Neural crest cell (in vitro differentiated cells): ENCODE measurements at regions not wholly inside any gene's neighbourhood (a gene's known extent, or its start where the extent isn't known, plus 50 kb on each side); places are given as distances from the start of the nearest gene placed in this dataset.

Experiments used
- DNase-seq: peaks from one replicate; pipeline ENCODE4 v3.0.0; 2021; ENCODE audit warnings: low read depth, mixed read lengths, low spot score
- H3K27ac Mint-ChIP-seq: one replicate; pipeline ENCODE4 v1.8.0; 2021; ENCODE audit warnings: mild to moderate bottlenecking, mixed read lengths; ENCODE audit not compliant: unreplicated experiment
- H3K27me3 Mint-ChIP-seq: 2 replicates; pipeline ENCODE4 v1.8.0; 2021; ENCODE audit warnings: low read depth, mild to moderate bottlenecking, mixed read lengths
- H3K36me3 Mint-ChIP-seq: 2 replicates; pipeline ENCODE4 v1.8.0; 2021; ENCODE audit warnings: low read depth, mild to moderate bottlenecking, mixed read lengths
- H3K4me1 Mint-ChIP-seq: 2 replicates; pipeline ENCODE4 v1.8.0; 2021; ENCODE audit warnings: mixed read lengths
- H3K4me3 Mint-ChIP-seq: one replicate; pipeline ENCODE4 v1.8.0; 2021; ENCODE audit warnings: mild to moderate bottlenecking, mixed read lengths
- H3K9me3 Mint-ChIP-seq: 2 replicates; pipeline ENCODE4 v1.8.0; 2021; ENCODE audit warnings: mixed read lengths
- CTCF ChIP-seq: fragments of 200-600 bp; sonication (generic); conservative IDR thresholded peaks from 2 replicates; pipeline ENCODE4 v1.5.0; 2021; ENCODE audit warnings: antibody characterized with exemption, mild to moderate bottlenecking

GRCh38 chr2:107374249-107374648 is 452.4 kb upstream of the RGPD4 start:
- no peak for TF ChIP-seq CTCF
- no peaks in the 10 kb centered on the region for H3K4me1 Mint-ChIP-seq
- H3K36me3 Mint-ChIP-seq: peaks cover 4% of the 10 kb centered on the region
- no peak overlapping the region for H3K27ac Mint-ChIP-seq
- H3K4me3 Mint-ChIP-seq: no peak overlapping the region
- no peak for DNase-seq
- H3K9me3 Mint-ChIP-seq: peaks cover 9% of the 10 kb centered on the region
- H3K27me3 Mint-ChIP-seq: no peaks in the 10 kb centered on the region

GRCh38 chr2:107376909-107377308 is 449.8 kb upstream of the RGPD4 start:
- peaks cover 10% of the 10 kb centered on the region for H3K9me3 Mint-ChIP-seq
- no peaks in the 10 kb centered on the region for H3K4me1 Mint-ChIP-seq
- peaks cover 5% of the 10 kb centered on the region for H3K36me3 Mint-ChIP-seq
- H3K27me3 Mint-ChIP-seq: no peaks in the 10 kb centered on the region
- no peak for TF ChIP-seq CTCF
- H3K27ac Mint-ChIP-seq: no peak overlapping the region
- H3K4me3 Mint-ChIP-seq: no peak overlapping the region
- no peak for DNase-seq

GRCh38 chr2:107380912-107381311 is 445.8 kb upstream of the RGPD4 start:
- H3K4me1 Mint-ChIP-seq: peaks cover 20% of the 10 kb centered on the region
- no peak for TF ChIP-seq CTCF
- H3K4me3 Mint-ChIP-seq: no peak overlapping the region
- no peaks in the 10 kb centered on the region for H3K27me3 Mint-ChIP-seq
- H3K9me3 Mint-ChIP-seq: peaks cover 10% of the 10 kb centered on the region
- H3K27ac Mint-ChIP-seq: no peak overlapping the region
- no peak for DNase-seq
- peaks cover 5% of the 10 kb centered on the region for H3K36me3 Mint-ChIP-seq

- no peak overlapping the region for H3K27ac Mint-ChIP-seq
- H3K36me3 Mint-ChIP-seq: peaks cover 5% of the 10 kb centered on the region
- DNase-seq: no peak
- TF ChIP-seq CTCF: no peak
- H3K9me3 Mint-ChIP-seq: peaks cover 15% of the 10 kb centered on the region
- H3K27me3 Mint-ChIP-seq: no peaks in the 10 kb centered on the region
- H3K4me1 Mint-ChIP-seq: peaks cover 27% of the 10 kb centered on the region
- H3K4me3 Mint-ChIP-seq: no peak overlapping the region
Measured at GRCh38 chr2:107383691-107384090, 443.0 kb upstream of the RGPD4 start.

- H3K27ac Mint-ChIP-seq: no peak overlapping the region
- peaks cover 27% of the 10 kb centered on the region for H3K4me1 Mint-ChIP-seq
- TF ChIP-seq CTCF: no peak
- peaks cover 17% of the 10 kb centered on the region for H3K9me3 Mint-ChIP-seq
- H3K27me3 Mint-ChIP-seq: no peaks in the 10 kb centered on the region
- DNase-seq: no peak
- H3K36me3 Mint-ChIP-seq: peaks cover 5% of the 10 kb centered on the region
- H3K4me3 Mint-ChIP-seq: no peak overlapping the region
Measured at GRCh38 chr2:107384422-107384821, 442.3 kb upstream of the RGPD4 start.

- Mint-ChIP-seq H3K4me1 (peaks cover 27% of the 10 kb centered on the region), H3K9me3 (peaks cover 10% of the 10 kb centered on the region), H3K27ac (no peak overlapping the region), H3K4me3 (no peak overlapping the region), H3K27me3 (no peaks in the 10 kb centered on the region), H3K36me3 (peaks cover 2% of the 10 kb centered on the region)
- DNase-seq: no peak
- no peak for TF ChIP-seq CTCF
Measured at GRCh38 chr2:107385921-107386320, 440.8 kb upstream of the RGPD4 start.
